ENCODE measurements at regions not wholly inside any gene's neighbourhood (a gene's known extent, or its start where the extent isn't known, plus 50 kb on each side); places are given as distances from the start of the nearest gene placed in this dataset.
"Not testable (repeated sequence)": the region's sequence is repeated elsewhere in the genome, so short reads cannot be mapped to it uniquely, and the experiment has no call there.

GRCh38 chr1:165116171-165116570 is 240.3 kb downstream of the LMX1A start:
- Histone ChIP-seq H3K27me3 (replicated peaks) (peaks cover 3% of the 10 kb centered on the region), H3K27ac (no peak overlapping the region), H3K36me3 (replicated peaks) (no peaks in the 10 kb centered on the region), H3K4me3 (ENCODE audit: low read depth, low read length) (no peak overlapping the region)
- no peak for TF ChIP-seq CTCF (IDR thresholded peaks at IDR 0.05; ENCODE audit: low read depth, low read length, missing control alignments)
- in situ Hi-C loops (cut with HindIII; ENCODE audit: low pct_ligation_motif_present, low sequenced_read_pairs), result no loop called here
- no peak for DNase-seq

GRCh38 chr1:165114889-165115285 is 241.6 kb downstream of the LMX1A start:
- no peaks in the 10 kb centered on the region for H3K36me3 ChIP-seq (replicated peaks)
- no peak for DNase-seq
- peaks cover 3% of the 10 kb centered on the region for H3K27me3 ChIP-seq (replicated peaks)
- H3K27ac ChIP-seq, result no peak overlapping the region
- H3K4me3 ChIP-seq (ENCODE audit: low read depth, low read length), result no peak overlapping the region
- no peak for TF ChIP-seq CTCF (IDR thresholded peaks at IDR 0.05; ENCODE audit: low read depth, low read length, missing control alignments)
- in situ Hi-C loops (cut with HindIII; ENCODE audit: low pct_ligation_motif_present, low sequenced_read_pairs), result no loop called here

DNA sequence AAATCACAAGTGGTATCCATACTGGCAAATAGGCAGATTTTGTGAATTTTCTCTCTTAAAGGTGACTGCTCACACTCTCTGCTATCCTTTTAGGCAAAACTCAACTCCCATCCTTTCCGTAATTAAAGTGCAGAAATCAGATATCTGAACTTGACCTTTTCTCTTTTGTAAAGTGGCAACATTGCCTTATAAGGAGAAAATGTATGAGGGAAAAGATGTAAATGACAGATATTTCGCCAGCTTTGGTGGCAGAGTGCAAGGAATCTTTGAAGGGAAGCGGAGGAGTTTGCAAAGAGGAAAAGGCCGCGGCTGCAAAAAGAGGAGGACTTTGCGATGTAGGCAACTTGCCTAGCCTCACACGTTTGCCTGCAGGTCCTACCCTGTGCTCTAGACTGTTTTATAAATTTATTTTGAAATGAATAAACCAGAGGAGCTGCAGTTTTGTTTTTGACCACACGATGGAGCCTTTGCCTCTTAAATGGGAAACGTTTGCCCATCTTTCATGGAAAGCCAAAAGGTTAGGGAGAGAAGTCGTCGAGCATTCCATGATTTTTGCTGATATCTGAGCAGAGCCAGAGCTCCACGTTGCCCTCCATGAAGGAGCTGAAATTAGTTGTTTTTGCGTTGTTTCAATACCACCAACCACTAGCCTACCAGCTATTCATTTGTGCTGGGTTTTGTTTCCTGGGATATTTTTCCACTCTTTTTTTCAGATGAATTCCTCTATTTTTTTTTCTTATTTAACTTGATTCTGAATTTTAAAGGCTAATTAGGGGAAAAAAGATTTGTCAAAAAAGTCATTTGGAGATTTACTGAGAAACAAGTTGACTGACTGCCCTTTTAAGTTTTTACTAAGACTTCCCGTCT is 242.3 kb downstream of the LMX1A start:
- H3K27ac ChIP-seq, result no peak overlapping the region
- H3K27me3 ChIP-seq (replicated peaks), result peaks cover 3% of the 10 kb centered on the region
- no peak overlapping the region for H3K4me3 ChIP-seq (ENCODE audit: low read depth, low read length)
- peak; percentile 83 for TF ChIP-seq CTCF (IDR thresholded peaks at IDR 0.05; ENCODE audit: low read depth, low read length, missing control alignments)
- no peaks in the 10 kb centered on the region for H3K36me3 ChIP-seq (replicated peaks)
- peak; percentile 52 for DNase-seq
- in situ Hi-C loops (cut with HindIII; ENCODE audit: low pct_ligation_motif_present, low sequenced_read_pairs), result no loop called here

DNA sequence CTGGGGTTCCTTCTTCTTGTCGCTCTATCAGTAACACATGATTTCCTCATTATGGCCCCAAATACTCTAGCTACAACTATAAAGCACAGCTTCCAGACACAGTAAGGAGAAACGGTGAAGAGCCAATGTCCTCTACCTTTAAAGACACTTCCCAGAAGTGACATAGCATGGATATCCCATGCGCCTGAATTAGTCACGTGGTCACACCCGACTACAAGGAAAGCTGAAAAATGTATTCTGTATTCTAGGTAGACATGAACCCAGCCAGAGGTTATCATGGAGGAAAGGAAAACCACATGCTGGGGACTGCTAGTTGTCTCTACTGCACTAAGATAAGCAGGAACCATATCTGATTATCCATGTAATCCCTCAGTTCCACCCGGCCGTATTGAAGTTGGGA is 244.3 kb downstream of the LMX1A start:
- H3K4me3 ChIP-seq (ENCODE audit: low read depth, low read length), result no peak overlapping the region
- no peaks in the 10 kb centered on the region for H3K27me3 ChIP-seq (replicated peaks)
- DNase-seq, result no peak
- no peak overlapping the region for H3K27ac ChIP-seq
- in situ Hi-C loops (cut with HindIII; ENCODE audit: low pct_ligation_motif_present, low sequenced_read_pairs), result no loop called here
- no peak for TF ChIP-seq CTCF (IDR thresholded peaks at IDR 0.05; ENCODE audit: low read depth, low read length, missing control alignments)
- no peaks in the 10 kb centered on the region for H3K36me3 ChIP-seq (replicated peaks)

- Histone ChIP-seq H3K27me3 (replicated peaks) (no peaks in the 10 kb centered on the region), H3K36me3 (replicated peaks) (no peaks in the 10 kb centered on the region), H3K27ac (no peak overlapping the region), H3K4me3 (ENCODE audit: low read depth, low read length) (no peak overlapping the region)
- TF ChIP-seq CTCF (IDR thresholded peaks at IDR 0.05; ENCODE audit: low read depth, low read length, missing control alignments), result no peak
- DNase-seq, result no peak
- in situ Hi-C loops (cut with HindIII; ENCODE audit: low pct_ligation_motif_present, low sequenced_read_pairs), result no loop called here
These were observed 247.5 kb downstream of the LMX1A start for GRCh38 chr1:165109013-165109412.

GRCh38 chr1:165092542-165093162 is 263.9 kb downstream of the LMX1A start:
- H3K4me3 ChIP-seq (ENCODE audit: low read depth, low read length); H3K27me3 ChIP-seq (replicated peaks); H3K36me3 ChIP-seq (replicated peaks); DNase-seq; in situ Hi-C loops (cut with HindIII; ENCODE audit: low pct_ligation_motif_present, low sequenced_read_pairs); H3K27ac ChIP-seq: not testable (repeated sequence)
